Lung (tissue), 11 donors: ENCODE measurements at regions not wholly inside any gene's neighbourhood (a gene's known extent, or its start where the extent isn't known, plus 50 kb on each side); places are given as distances from the start of the nearest gene placed in this dataset.

ENCODE experiments used
- ATAC-seq: fragments of 200-7000 bp; cut with Tn5 transposase; one replicate; pipeline ENCODE4 v1.9.1; 2020; ENCODE audit warnings: moderate number of reproducible peaks; ENCODE audit not compliant: insufficient read depth, low FRiP score
- DNase-seq, 3 donors: peaks; one replicate each; pipeline ENCODE4 v3.0.0-alpha.2; 2013 to 2017
- H3K27ac ChIP-seq, 2 donors: one replicate each; pipeline ENCODE4 v1.5.1; 2013; ENCODE audit warnings: mild to moderate bottlenecking in 2 of 2, moderate library complexity in 2 of 2, control low read depth in 1 of 2, inconsistent platforms in 1 of 2, low read depth in 1 of 2, low read length in 1 of 2
- H3K27me3 ChIP-seq, 3 donors: one replicate each; pipeline ENCODE4 v1.5.1; 2013; ENCODE audit warnings: low read length in 2 of 3; ENCODE audit not compliant: control insufficient read depth in 3 of 3, insufficient read depth in 3 of 3
- H3K36me3 ChIP-seq, 4 donors: one replicate each; pipeline ENCODE4 v1.5.1; 2013; ENCODE audit warnings: low read length in 4 of 4, mild to moderate bottlenecking in 1 of 4, moderate library complexity in 1 of 4; ENCODE audit not compliant: control insufficient read depth in 4 of 4, insufficient read depth in 4 of 4
- H3K4me1 ChIP-seq, 5 donors: one replicate each; pipeline ENCODE4 v1.5.1; 2013; ENCODE audit warnings: low read length in 5 of 5, mild to moderate bottlenecking in 2 of 5, moderate library complexity in 1 of 5; ENCODE audit not compliant: control insufficient read depth in 5 of 5, insufficient read depth in 5 of 5
- H3K4me3 ChIP-seq: one replicate; pipeline ENCODE4 v1.5.1; 2013; ENCODE audit warnings: mild to moderate bottlenecking, control low read depth, moderate library complexity
- H3K9ac ChIP-seq, 2 donors: one replicate each; pipeline ENCODE4 v1.5.1; 2013; ENCODE audit warnings: low read length in 2 of 2, control low read depth in 1 of 2; ENCODE audit not compliant: insufficient read depth in 1 of 2
- H3K9me3 ChIP-seq, 4 donors: one replicate each; pipeline ENCODE4 v1.5.1; 2013; ENCODE audit warnings: low read length in 3 of 4, mild to moderate bottlenecking in 1 of 4, moderate library complexity in 1 of 4; ENCODE audit not compliant: control insufficient read depth in 4 of 4, insufficient read depth in 3 of 4
- WGBS, 2 donors: extraction: QIAGEN DNeasy Blood & Tissue Kit; methylation state at CpG; one replicate each; pipeline ENCODE4 v1.1.7; 2013; 5-methylcytosine and 5-hydroxymethylcytosine counted together
- TF ChIP-seq, protein P1 (sequence below): IDR thresholded peaks from 2 replicates; pipeline ENCODE4 v1.5.1; 2012; ENCODE audit warnings: mild to moderate bottlenecking; ENCODE audit errors: control extremely low read depth, extremely low read depth
- donor health status: control.
- donor health status: control.
- donor health status: Bipolar disorder and iron deficiency.
- donor health status: healthy.
- donor health status: DM: yes; HTN: yes; CAD: no.

DNA sequence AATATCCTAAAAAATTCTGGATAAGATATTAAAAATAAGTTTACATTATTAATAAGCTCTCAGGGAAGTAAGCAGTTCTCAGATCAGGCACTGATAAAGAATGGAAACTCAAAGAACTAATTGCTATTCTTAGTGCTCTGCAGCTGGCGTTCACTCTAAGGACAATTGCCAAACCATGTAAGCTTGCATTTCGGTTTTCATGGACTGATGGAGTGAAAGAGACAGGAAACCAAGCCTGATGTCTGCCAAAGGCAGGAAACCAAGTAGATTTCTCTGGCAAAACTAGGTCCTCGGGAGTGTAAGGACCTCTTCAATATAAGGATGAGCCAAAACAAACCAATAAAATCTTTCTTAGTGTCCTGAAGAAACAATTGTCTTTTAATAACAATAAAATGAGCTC lies 355.2 kb downstream of the RAB38 start:
- DNase-seq (peak; percentile 47 to 91 (median 85)), ATAC-seq (no peak)
- Histone ChIP-seq H3K27ac (no peak overlapping the region), H3K4me1 (peaks cover 0 to 22% (median 0%) of the 10 kb centered on the region in 5 donors), H3K4me3 (no peak overlapping the region), H3K9ac (no peak overlapping the region), H3K27me3 (no peaks in the 10 kb centered on the region), H3K9me3 (peaks cover 0 to 3% (median 0%) of the 10 kb centered on the region in 4 donors), H3K36me3 (no peaks in the 10 kb centered on the region)
- TF ChIP-seq, protein P1, sequence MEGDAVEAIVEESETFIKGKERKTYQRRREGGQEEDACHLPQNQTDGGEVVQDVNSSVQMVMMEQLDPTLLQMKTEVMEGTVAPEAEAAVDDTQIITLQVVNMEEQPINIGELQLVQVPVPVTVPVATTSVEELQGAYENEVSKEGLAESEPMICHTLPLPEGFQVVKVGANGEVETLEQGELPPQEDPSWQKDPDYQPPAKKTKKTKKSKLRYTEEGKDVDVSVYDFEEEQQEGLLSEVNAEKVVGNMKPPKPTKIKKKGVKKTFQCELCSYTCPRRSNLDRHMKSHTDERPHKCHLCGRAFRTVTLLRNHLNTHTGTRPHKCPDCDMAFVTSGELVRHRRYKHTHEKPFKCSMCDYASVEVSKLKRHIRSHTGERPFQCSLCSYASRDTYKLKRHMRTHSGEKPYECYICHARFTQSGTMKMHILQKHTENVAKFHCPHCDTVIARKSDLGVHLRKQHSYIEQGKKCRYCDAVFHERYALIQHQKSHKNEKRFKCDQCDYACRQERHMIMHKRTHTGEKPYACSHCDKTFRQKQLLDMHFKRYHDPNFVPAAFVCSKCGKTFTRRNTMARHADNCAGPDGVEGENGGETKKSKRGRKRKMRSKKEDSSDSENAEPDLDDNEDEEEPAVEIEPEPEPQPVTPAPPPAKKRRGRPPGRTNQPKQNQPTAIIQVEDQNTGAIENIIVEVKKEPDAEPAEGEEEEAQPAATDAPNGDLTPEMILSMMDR, result no peak
- WGBS, 2 donors, result 37 to 52% methylated on average over 3 of the region's 3 CpGs

DNA sequence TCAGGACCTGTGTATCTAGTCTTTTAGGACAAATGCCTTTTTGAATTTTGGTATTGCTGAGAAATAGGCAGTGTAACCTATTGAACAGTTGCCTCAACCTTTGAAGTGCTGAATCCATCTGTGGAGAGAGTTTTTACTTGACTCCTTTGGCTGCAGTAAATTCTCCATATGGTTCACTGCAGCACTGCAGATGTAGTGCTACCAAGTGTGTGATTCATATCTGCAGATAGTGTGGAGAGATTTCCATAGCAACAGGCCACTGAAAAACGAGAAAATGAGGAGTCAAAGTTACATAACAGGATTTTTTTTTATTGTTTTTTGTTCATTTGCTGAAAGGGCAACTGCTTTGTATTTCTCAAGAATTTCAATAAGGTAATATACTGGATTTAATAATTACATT lies 356.1 kb downstream of the RAB38 start:
- Histone ChIP-seq H3K4me3 (no peak overlapping the region), H3K27ac (no peak overlapping the region), H3K4me1 (peaks cover 0 to 22% (median 0%) of the 10 kb centered on the region in 5 donors), H3K36me3 (no peaks in the 10 kb centered on the region), H3K27me3 (no peaks in the 10 kb centered on the region), H3K9ac (no peak overlapping the region), H3K9me3 (peaks cover 0 to 3% (median 0%) of the 10 kb centered on the region in 4 donors)
- DNase-seq (peak; percentile 19 to 84 (median 83)), ATAC-seq (no peak)
- TF ChIP-seq, protein P1, result no peak
- WGBS, 2 donors, result 32 to 36% methylated on average over 1 of the region's 1 CpG

DNA sequence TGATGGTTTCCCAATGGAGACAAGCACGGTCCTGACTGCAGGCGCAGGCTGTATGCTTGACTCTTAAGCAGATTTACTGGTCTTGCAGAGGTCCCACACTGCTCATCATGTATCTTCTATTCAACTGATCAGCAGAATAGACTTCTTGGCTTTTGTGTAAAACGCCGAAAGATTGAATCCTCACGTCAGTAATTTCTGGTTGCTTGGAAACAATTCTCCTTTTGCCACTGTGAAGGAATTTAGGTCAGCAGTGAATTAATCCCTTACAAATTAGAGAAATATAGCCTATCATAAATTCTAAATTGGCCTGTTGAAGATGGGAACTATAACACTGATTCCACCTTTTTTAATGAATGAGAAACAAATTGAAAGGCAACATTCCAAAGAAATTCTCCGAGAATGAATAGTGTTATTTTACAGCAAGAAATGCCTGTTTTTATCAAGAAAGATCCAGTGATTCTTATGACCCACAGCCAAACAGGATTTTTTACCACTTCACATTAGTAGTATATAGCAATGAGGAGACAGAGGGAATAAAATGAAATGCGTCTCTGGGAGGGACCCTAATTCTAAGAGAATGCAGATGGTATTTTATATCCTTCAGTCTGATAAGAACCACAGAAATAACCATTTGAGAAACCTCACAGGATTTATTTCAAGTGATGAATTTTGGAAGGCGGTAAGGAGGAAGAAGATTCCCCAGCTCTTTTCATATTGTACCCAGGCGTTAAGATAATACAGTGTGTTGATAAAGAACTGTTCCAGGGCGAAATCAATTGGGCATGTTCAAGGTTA lies 362.5 kb downstream of the RAB38 start:
- Histone ChIP-seq H3K36me3 (no peaks in the 10 kb centered on the region), H3K9ac (no peak overlapping the region), H3K9me3 (peaks cover 0 to under 1% (median 0%) of the 10 kb centered on the region in 4 donors), H3K4me1 (peaks cover 0 to 4% (median 0%) of the 10 kb centered on the region in 5 donors), H3K27me3 (no peaks in the 10 kb centered on the region), H3K4me3 (no peak overlapping the region), H3K27ac (no peak overlapping the region)
- ATAC-seq (no peak), DNase-seq (no peak)
- TF ChIP-seq, protein P1, result no peak
- 82 to 85% methylated on average over 10 of the region's 10 CpGs for WGBS, 2 donors

DNA sequence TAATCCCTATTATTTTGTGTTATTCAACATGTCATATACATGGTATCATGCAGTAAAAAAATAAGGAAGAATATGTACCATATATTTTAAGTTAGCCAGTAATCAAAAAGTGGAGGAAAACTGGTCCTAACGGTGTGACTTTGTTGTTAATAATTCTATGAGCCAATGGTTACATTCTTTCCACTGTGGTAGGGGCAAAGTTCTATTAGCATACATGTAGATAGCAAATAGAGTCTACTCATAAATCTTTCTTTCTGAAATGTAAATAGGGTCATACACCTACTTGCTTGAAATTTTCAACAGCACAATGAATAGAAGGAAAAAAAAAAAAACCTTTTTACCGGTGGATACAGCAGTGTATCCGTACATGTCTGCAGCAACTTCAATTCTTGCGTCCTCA lies 364.8 kb downstream of the RAB38 start:
- 88 to 89% methylated on average over 4 of the region's 4 CpGs for WGBS, 2 donors
- no peak overlapping the region for H3K27ac ChIP-seq
- no peaks in the 10 kb centered on the region for H3K27me3 ChIP-seq
- H3K4me1 ChIP-seq, result no peaks in the 10 kb centered on the region
- no peaks in the 10 kb centered on the region for H3K36me3 ChIP-seq
- no peak for ATAC-seq
- no peak for DNase-seq
- TF ChIP-seq, protein P1, result no peak
- no peak overlapping the region for H3K9ac ChIP-seq
- no peaks in the 10 kb centered on the region for H3K9me3 ChIP-seq
- no peak overlapping the region for H3K4me3 ChIP-seq
